HUES64 (cell line): ENCODE measurements at regions not wholly inside any gene's neighbourhood (a gene's known extent, or its start where the extent isn't known, plus 50 kb on each side); places are given as distances from the start of the nearest gene placed in this dataset.

ENCODE experiments used
- H3K27ac ChIP-seq: 2 replicates; pipeline ENCODE4 v1.7.0; 2013; ENCODE audit warnings: low read depth, low read length, inconsistent platforms
- H3K27me3 ChIP-seq: 2 replicates; pipeline ENCODE4 v1.6.1; 2013; ENCODE audit warnings: mild to moderate bottlenecking, low read length; ENCODE audit not compliant: insufficient read depth
- H3K36me3 ChIP-seq: 2 replicates; pipeline ENCODE4 v1.6.1; 2013; ENCODE audit warnings: mild to moderate bottlenecking, low read length; ENCODE audit not compliant: insufficient read depth
- H3K4me1 ChIP-seq: 2 replicates; pipeline ENCODE4 v1.6.1; 2013; ENCODE audit warnings: mild to moderate bottlenecking, low read length, moderate library complexity; ENCODE audit not compliant: insufficient read depth
- H3K4me3 ChIP-seq: 2 replicates; pipeline ENCODE4 v1.5.1; 2013; ENCODE audit warnings: mild to moderate bottlenecking, low read length, moderate library complexity
- H3K9ac ChIP-seq: 2 replicates; pipeline ENCODE4 v1.6.1; 2013; ENCODE audit warnings: mild to moderate bottlenecking, low read depth, low read length
- H3K9me3 ChIP-seq: 2 replicates; pipeline ENCODE4 v1.6.1; 2013; ENCODE audit warnings: low read depth, low read length; ENCODE audit not compliant: insufficient read depth
- WGBS: fragments of 150-250, 120-280 bp; methylation state at CpG from one replicate; pipeline ENCODE4 v1.1.7; 2013; ENCODE audit warnings: missing lambda C conversion rate; 5-methylcytosine and 5-hydroxymethylcytosine counted together

- Histone ChIP-seq H3K9me3 (no peaks in the 10 kb centered on the region), H3K4me1 (no peaks in the 10 kb centered on the region), H3K27me3 (no peaks in the 10 kb centered on the region), H3K27ac (no peak overlapping the region), H3K36me3 (no peaks in the 10 kb centered on the region), H3K4me3 (no peak overlapping the region), H3K9ac (no peak overlapping the region)
- WGBS, result no CpG with 5 or more reads among the region's 1 CpG
Measured at GRCh38 chr5:118007262-118007661, 981.1 kb downstream of the DTWD2 start.

GRCh38 chr5:118006219-118006618 is 982.1 kb downstream of the DTWD2 start:
- Histone ChIP-seq H3K9me3 (no peaks in the 10 kb centered on the region), H3K27ac (no peak overlapping the region), H3K27me3 (no peaks in the 10 kb centered on the region), H3K9ac (no peak overlapping the region), H3K4me1 (no peaks in the 10 kb centered on the region), H3K36me3 (no peaks in the 10 kb centered on the region), H3K4me3 (no peak overlapping the region)
- WGBS, result no CpG with 5 or more reads among the region's 1 CpG

GRCh38 chr5:117999939-118000549 is 988.3 kb downstream of the DTWD2 start:
- H3K9ac ChIP-seq, result no peak overlapping the region
- no peaks in the 10 kb centered on the region for H3K36me3 ChIP-seq
- WGBS, result 92% methylated on average over 3 of the region's 3 CpGs
- H3K27ac ChIP-seq, result no peak overlapping the region
- H3K27me3 ChIP-seq, result no peaks in the 10 kb centered on the region
- H3K4me1 ChIP-seq, result no peaks in the 10 kb centered on the region
- H3K4me3 ChIP-seq, result no peak overlapping the region
- H3K9me3 ChIP-seq, result no peaks in the 10 kb centered on the region

- H3K27ac ChIP-seq, result no peak overlapping the region
- WGBS, result 65% methylated on average over 2 of the region's 2 CpGs
- H3K4me1 ChIP-seq, result no peaks in the 10 kb centered on the region; the same call in 1 of the 2 replicates
- H3K9me3 ChIP-seq, result no peaks in the 10 kb centered on the region
- H3K27me3 ChIP-seq, result no peaks in the 10 kb centered on the region
- H3K9ac ChIP-seq, result no peak overlapping the region
- no peak overlapping the region for H3K4me3 ChIP-seq
- H3K36me3 ChIP-seq, result no peaks in the 10 kb centered on the region
Measured at GRCh38 chr5:117982691-117983090, 1005.7 kb downstream of the DTWD2 start.

GRCh38 chr5:117973785-117974184 is 1014.6 kb downstream of the DTWD2 start:
- Histone ChIP-seq H3K4me3 (no peak overlapping the region), H3K4me1 (peaks cover 7% of the 10 kb centered on the region; the same call in 1 of the 2 replicates), H3K9me3 (no peaks in the 10 kb centered on the region), H3K27me3 (no peaks in the 10 kb centered on the region), H3K9ac (no peak overlapping the region), H3K36me3 (no peaks in the 10 kb centered on the region), H3K27ac (no peak overlapping the region)
- 81% methylated on average over 1 of the region's 1 CpG for WGBS

GRCh38 chr5:117955831-117956230 is 1032.5 kb downstream of the DTWD2 start:
- Histone ChIP-seq H3K27ac (no peak overlapping the region), H3K9ac (no peak overlapping the region), H3K36me3 (no peaks in the 10 kb centered on the region), H3K9me3 (no peaks in the 10 kb centered on the region), H3K4me3 (no peak overlapping the region), H3K27me3 (no peaks in the 10 kb centered on the region), H3K4me1 (no peaks in the 10 kb centered on the region)
- 96% methylated on average over 3 of the region's 3 CpGs for WGBS

- Histone ChIP-seq H3K4me3 (no peak overlapping the region), H3K4me1 (no peaks in the 10 kb centered on the region), H3K27me3 (no peaks in the 10 kb centered on the region), H3K36me3 (no peaks in the 10 kb centered on the region), H3K9me3 (no peaks in the 10 kb centered on the region), H3K27ac (no peak overlapping the region), H3K9ac (no peak overlapping the region)
- 100% methylated on average over 1 of the region's 1 CpG for WGBS
Measured at GRCh38 chr5:117954331-117954730, 1034.0 kb downstream of the DTWD2 start.

- Histone ChIP-seq H3K4me3 (no peak overlapping the region), H3K27ac (no peak overlapping the region), H3K9ac (no peak overlapping the region), H3K36me3 (no peaks in the 10 kb centered on the region), H3K4me1 (no peaks in the 10 kb centered on the region), H3K27me3 (no peaks in the 10 kb centered on the region), H3K9me3 (no peaks in the 10 kb centered on the region)
- 95% methylated on average over 13 of the region's 13 CpGs for WGBS
Measured at GRCh38 chr5:117953272-117953671, 1035.1 kb downstream of the DTWD2 start.

GRCh38 chr5:117947836-117948235 is 1040.5 kb downstream of the DTWD2 start:
- Histone ChIP-seq H3K27ac (no peak overlapping the region), H3K9ac (no peak overlapping the region), H3K4me1 (no peaks in the 10 kb centered on the region), H3K4me3 (no peak overlapping the region), H3K27me3 (no peaks in the 10 kb centered on the region), H3K36me3 (no peaks in the 10 kb centered on the region), H3K9me3 (no peaks in the 10 kb centered on the region)
- 100% methylated on average over 1 of the region's 2 CpGs for WGBS

- H3K27ac ChIP-seq, result no peak overlapping the region
- H3K9ac ChIP-seq, result no peak overlapping the region
- H3K9me3 ChIP-seq, result no peaks in the 10 kb centered on the region
- no peaks in the 10 kb centered on the region for H3K27me3 ChIP-seq
- no peak overlapping the region for H3K4me3 ChIP-seq
- WGBS, result 95% methylated on average over 2 of the region's 2 CpGs
- no peaks in the 10 kb centered on the region for H3K4me1 ChIP-seq
- H3K36me3 ChIP-seq, result no peaks in the 10 kb centered on the region
Measured at GRCh38 chr5:117947121-117947520, 1041.2 kb downstream of the DTWD2 start.

GRCh38 chr5:117945258-117945657 is 1043.1 kb downstream of the DTWD2 start:
- H3K9me3 ChIP-seq, result no peaks in the 10 kb centered on the region
- H3K4me3 ChIP-seq, result no peak overlapping the region
- no peaks in the 10 kb centered on the region for H3K36me3 ChIP-seq
- no peaks in the 10 kb centered on the region for H3K27me3 ChIP-seq
- no peaks in the 10 kb centered on the region for H3K4me1 ChIP-seq
- H3K27ac ChIP-seq, result no peak overlapping the region
- H3K9ac ChIP-seq, result no peak overlapping the region
- 100% methylated on average over 1 of the region's 2 CpGs for WGBS

- Histone ChIP-seq H3K4me1 (no peaks in the 10 kb centered on the region), H3K9ac (no peak overlapping the region)
- WGBS, result 92% methylated on average over 3 of the region's 3 CpGs
Measured at GRCh38 chr5:117943541-117943940, 1044.8 kb downstream of the DTWD2 start.

More at GRCh38 chr5:117943541-117943940, 1044.8 kb downstream of the DTWD2 start:
- no peak overlapping the region for H3K4me3 ChIP-seq
- no peaks in the 10 kb centered on the region for H3K9me3 ChIP-seq
- H3K36me3 ChIP-seq, result no peaks in the 10 kb centered on the region
- no peaks in the 10 kb centered on the region for H3K27me3 ChIP-seq
- H3K27ac ChIP-seq, result no peak overlapping the region
